ENCODE measurements at regions not wholly inside any gene's neighbourhood (a gene's known extent, or its start where the extent isn't known, plus 50 kb on each side); places are given as distances from the start of the nearest gene placed in this dataset.

DNA sequence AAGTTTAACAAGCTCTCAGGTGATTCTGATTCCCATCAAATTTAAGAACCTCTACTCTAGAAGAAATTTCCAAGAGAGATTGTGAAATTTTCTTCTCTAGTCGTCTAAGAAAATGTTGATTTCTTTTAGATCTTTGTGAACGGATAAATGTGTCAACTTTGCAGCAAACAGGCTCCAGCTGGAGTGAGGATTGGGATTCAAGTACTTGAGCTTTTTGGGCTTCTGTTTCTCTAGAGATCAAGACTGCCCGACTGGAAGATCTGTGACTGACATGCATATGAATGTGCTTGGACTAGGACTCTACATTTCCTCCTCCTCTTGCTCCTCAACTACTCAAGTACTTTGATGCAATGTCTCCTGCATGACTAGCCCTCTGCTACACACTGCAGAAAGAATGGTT is 388.3 kb downstream of the TMEM38B start:
- no TSS peak for BruUV-seq (replicated peaks)
- Histone ChIP-seq H3K4me1 (ENCODE audit: insufficient read depth, low read length, poor library complexity, severe bottlenecking) (no peaks in the 10 kb centered on the region), H3K36me3 (ENCODE audit: insufficient read depth, low read length) (no peaks in the 10 kb centered on the region), H3K27ac (ENCODE audit: low read depth, low read length, poor library complexity, severe bottlenecking) (no peak overlapping the region), H4K20me1 (ENCODE audit: insufficient read depth, low read length) (no peaks in the 10 kb centered on the region), H3K9me3 (ENCODE audit: low read length) (no peaks in the 10 kb centered on the region), H2AFZ (ENCODE audit: low read length) (no peak overlapping the region), H3K79me2 (ENCODE audit: insufficient read depth, low read depth, low read length) (no peaks in the 10 kb centered on the region), H3K4me2 (ENCODE audit: low read length) (no peak overlapping the region), H3K4me3 (ENCODE audit: low read depth, low read length, poor library complexity, severe bottlenecking) (no peak overlapping the region), H3K9me2 (ENCODE audit: insufficient read depth, low read length) (no peaks in the 10 kb centered on the region)
- intact Hi-C loops (cut with micrococcal nuclease; ENCODE audit: unreplicated experiment) = no loop called here
- ChIA-PET CTCF (ENCODE audit: unreplicated experiment) (no interaction called here), POLR2A (interaction anchor here (1.1 kb wide), 1 partner anchor 10 kb away, joined by 3 read pairs; no protein-coding TSS in a partner anchor)
- no peak for DNase-seq (ENCODE audit: low spot score)
- no peak for TF ChIP-seq EZH2phosphoT487 (IDR thresholded peaks at IDR 0.05; ENCODE audit: borderline replicate concordance, low read depth, low read length)
- TF ChIP-seq, protein P1, sequence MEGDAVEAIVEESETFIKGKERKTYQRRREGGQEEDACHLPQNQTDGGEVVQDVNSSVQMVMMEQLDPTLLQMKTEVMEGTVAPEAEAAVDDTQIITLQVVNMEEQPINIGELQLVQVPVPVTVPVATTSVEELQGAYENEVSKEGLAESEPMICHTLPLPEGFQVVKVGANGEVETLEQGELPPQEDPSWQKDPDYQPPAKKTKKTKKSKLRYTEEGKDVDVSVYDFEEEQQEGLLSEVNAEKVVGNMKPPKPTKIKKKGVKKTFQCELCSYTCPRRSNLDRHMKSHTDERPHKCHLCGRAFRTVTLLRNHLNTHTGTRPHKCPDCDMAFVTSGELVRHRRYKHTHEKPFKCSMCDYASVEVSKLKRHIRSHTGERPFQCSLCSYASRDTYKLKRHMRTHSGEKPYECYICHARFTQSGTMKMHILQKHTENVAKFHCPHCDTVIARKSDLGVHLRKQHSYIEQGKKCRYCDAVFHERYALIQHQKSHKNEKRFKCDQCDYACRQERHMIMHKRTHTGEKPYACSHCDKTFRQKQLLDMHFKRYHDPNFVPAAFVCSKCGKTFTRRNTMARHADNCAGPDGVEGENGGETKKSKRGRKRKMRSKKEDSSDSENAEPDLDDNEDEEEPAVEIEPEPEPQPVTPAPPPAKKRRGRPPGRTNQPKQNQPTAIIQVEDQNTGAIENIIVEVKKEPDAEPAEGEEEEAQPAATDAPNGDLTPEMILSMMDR (conservative IDR thresholded peaks at IDR 0.05; ENCODE audit: low read length) = no peak

DNA sequence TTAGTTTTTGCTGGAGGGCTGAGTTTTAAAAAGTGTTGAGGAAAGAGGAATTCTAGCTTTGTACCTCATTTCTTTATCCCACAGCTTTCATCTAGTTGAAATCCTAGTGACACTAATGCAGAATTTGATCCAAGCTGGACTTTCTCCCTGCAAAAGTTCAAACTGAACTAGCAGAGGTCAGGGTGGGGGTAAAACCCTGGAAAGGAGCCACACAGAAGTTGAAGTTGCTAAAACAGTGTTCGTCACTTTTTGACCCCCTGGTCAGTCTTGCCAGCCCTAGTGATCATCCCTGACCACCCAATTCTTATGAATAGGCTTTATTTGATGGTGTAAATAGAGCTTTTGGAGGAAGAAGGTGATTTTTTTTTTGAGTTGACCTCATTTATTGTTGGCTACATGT is 390.4 kb downstream of the TMEM38B start:
- ChIA-PET CTCF (ENCODE audit: unreplicated experiment) (no interaction called here), POLR2A (no interaction called here)
- no peak for DNase-seq (ENCODE audit: low spot score)
- H3K79me2 ChIP-seq (ENCODE audit: insufficient read depth, low read depth, low read length) = no peaks in the 10 kb centered on the region
- no peak overlapping the region for H3K27ac ChIP-seq (ENCODE audit: low read depth, low read length, poor library complexity, severe bottlenecking)
- no peaks in the 10 kb centered on the region for H3K36me3 ChIP-seq (ENCODE audit: insufficient read depth, low read length)
- no peak overlapping the region for H3K4me2 ChIP-seq (ENCODE audit: low read length)
- H3K4me1 ChIP-seq (ENCODE audit: insufficient read depth, low read length, poor library complexity, severe bottlenecking) = no peaks in the 10 kb centered on the region
- H3K4me3 ChIP-seq (ENCODE audit: low read depth, low read length, poor library complexity, severe bottlenecking) = no peak overlapping the region
- H4K20me1 ChIP-seq (ENCODE audit: insufficient read depth, low read length) = no peaks in the 10 kb centered on the region
- TF ChIP-seq EZH2phosphoT487 (IDR thresholded peaks at IDR 0.05; ENCODE audit: borderline replicate concordance, low read depth, low read length) = no peak
- TF ChIP-seq, protein P1 (conservative IDR thresholded peaks at IDR 0.05; ENCODE audit: low read length) = no peak
- H3K9me3 ChIP-seq (ENCODE audit: low read length) = no peaks in the 10 kb centered on the region
- H2AFZ ChIP-seq (ENCODE audit: low read length) = no peak overlapping the region
- intact Hi-C loops (cut with micrococcal nuclease; ENCODE audit: unreplicated experiment) = no loop called here
- no TSS peak for BruUV-seq (replicated peaks)
- H3K9me2 ChIP-seq (ENCODE audit: insufficient read depth, low read length) = no peaks in the 10 kb centered on the region

DNA sequence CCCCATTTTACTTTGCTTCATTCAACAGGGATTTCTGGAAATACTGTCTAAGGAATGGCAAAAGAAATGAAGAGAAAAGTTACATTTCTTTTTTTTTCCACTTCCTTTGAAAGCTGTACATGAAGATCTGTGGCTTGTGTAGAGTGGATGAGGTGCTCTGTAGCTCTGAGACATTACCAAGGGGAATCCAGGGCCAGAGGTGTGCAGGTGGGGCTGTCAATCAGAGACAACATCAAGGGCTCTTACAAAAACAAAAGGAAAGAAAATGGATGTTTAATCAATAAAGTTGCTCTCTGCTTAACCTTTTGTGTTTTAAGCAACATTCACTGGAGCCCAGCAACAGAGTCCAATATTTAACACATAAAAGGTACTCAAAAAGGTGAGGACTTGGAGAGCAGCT is 391.1 kb downstream of the TMEM38B start:
- POLR2A ChIA-PET = interaction anchor here (0.7 kb wide), 1 partner anchor 30 kb away, joined by 4 read pairs; no protein-coding TSS in a partner anchor

More for the DNA sequence above, 391.1 kb downstream of the TMEM38B start:
- no peaks in the 10 kb centered on the region for H3K79me2 ChIP-seq (ENCODE audit: insufficient read depth, low read depth, low read length)
- H3K9me2 ChIP-seq (ENCODE audit: insufficient read depth, low read length) = no peaks in the 10 kb centered on the region
- no peaks in the 10 kb centered on the region for H4K20me1 ChIP-seq (ENCODE audit: insufficient read depth, low read length)
- BruUV-seq (replicated peaks) = no TSS peak
- H3K4me2 ChIP-seq (ENCODE audit: low read length) = no peak overlapping the region
- H3K36me3 ChIP-seq (ENCODE audit: insufficient read depth, low read length) = no peaks in the 10 kb centered on the region
- no peak for TF ChIP-seq EZH2phosphoT487 (IDR thresholded peaks at IDR 0.05; ENCODE audit: borderline replicate concordance, low read depth, low read length)
- TF ChIP-seq, protein P1 (conservative IDR thresholded peaks at IDR 0.05; ENCODE audit: low read length) = no peak
- intact Hi-C loops (cut with micrococcal nuclease; ENCODE audit: unreplicated experiment) = no loop called here
- no peaks in the 10 kb centered on the region for H3K4me1 ChIP-seq (ENCODE audit: insufficient read depth, low read length, poor library complexity, severe bottlenecking)
- H3K27ac ChIP-seq (ENCODE audit: low read depth, low read length, poor library complexity, severe bottlenecking) = no peak overlapping the region
- H3K4me3 ChIP-seq (ENCODE audit: low read depth, low read length, poor library complexity, severe bottlenecking) = no peak overlapping the region
- no peaks in the 10 kb centered on the region for H3K9me3 ChIP-seq (ENCODE audit: low read length)
- no peak overlapping the region for H2AFZ ChIP-seq (ENCODE audit: low read length)
- CTCF ChIA-PET (ENCODE audit: unreplicated experiment) = no interaction called here
- DNase-seq (ENCODE audit: low spot score) = no peak
